Epidermal melanocyte (primary cell): ENCODE measurements at regions not wholly inside any gene's neighbourhood (a gene's known extent, or its start where the extent isn't known, plus 50 kb on each side); places are given as distances from the start of the nearest gene placed in this dataset.

ENCODE experiments used
- DNase-seq: peaks from one replicate; pipeline ENCODE4 v3.0.0; 2011; ENCODE audit warnings: low spot score; ENCODE audit not compliant: insufficient read length

DNA sequence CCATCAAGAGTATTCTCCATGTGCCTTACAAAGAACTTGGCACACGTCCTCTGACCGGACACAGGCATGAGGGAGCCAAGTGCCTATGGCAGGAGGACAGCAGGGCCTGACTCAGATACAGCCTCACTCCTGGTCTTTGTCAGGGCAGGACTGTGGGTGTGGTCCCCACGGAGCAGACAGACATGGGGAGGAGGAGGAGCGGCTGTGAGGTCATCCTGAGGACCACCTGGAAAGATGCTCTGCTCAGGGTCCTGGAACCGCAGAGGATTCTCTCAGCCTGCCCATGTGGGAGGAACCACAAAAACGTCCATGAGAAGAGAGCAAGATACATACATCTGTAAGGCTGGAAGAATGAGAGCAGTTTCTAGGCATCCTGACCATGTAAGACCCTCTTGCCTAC, 576.3 kb downstream of the BRD1 start:
- DNase-seq, result no peak

DNA sequence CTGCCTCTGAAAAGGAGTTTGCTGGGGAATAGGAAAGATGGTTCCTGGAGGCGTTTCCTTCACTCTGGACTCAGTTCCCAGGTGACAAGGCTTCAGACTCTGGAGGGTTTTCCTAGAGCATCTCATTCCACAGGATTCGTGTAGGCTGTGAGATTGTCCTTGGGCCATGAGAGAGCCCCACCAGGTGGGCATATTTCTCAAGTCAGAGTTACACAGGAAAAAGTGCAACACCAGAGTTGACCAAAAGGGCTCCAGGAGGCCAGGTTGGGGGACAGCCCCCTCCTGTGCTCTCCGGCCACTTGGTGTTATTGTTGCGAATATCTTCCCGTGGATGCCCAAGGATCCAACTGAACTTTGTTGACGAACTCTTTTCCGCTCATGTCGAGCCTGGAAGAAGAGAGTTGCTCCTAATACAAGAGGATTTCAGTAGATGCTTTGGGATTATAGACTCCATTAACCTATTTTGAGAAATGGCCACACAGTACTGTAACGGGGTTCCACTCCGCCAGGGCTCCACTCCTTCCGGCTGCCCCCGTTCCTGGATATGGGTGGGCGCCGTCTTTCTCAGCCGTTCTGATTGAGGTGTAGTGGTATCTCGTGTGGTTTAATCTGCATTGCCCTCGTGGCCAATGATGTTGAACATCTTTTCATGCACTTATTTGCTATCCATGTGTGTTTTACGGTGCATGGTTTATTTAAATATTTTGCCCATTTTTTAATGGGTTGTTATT, 580.3 kb downstream of the BRD1 start:
- no peak for DNase-seq

DNA sequence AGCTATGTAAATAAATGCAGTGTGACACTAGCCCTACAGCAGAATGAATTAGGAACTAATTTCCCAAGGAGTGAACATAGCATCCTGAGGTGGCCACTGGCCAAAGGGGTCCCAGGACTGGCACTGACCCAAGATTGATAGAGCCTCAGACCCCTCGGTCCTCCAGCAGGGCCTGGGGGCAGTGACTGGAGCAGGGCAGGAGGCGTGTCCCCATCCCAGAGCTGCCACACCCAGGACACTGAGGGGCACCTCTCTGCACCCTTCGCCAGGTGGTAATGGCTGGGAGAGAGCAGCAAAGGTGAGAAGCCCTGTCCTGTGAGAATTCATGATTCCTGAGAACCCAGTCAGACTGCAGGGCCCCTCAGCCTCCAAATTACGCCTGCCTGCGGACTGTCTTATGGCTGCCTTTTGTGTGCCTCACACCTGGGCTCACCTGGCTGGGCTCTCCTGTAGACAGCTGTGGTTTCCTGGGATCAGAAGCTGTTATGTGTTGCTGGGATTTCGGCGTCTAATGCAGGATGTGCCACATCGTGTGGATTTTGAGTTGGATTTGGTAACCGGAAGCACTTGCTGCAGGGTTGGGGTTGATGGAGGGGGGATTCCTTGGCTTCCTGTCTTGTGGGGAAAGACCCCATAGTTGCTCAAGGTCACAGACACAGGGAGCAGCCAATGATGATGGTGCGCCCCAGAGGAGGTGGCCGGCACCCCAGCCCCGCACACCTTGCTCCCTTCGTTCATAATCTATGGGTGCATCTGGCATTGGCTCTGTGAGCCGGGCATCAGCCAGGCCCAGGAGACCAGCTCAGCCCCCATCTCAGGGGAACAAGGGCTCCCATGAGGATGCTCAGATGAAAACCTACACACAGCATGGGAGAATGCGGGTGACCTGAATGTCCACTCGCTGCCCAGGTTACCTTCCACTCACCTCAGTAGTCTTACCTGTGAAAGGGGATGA, 582.9 kb downstream of the BRD1 start:
- no peak for DNase-seq

DNA sequence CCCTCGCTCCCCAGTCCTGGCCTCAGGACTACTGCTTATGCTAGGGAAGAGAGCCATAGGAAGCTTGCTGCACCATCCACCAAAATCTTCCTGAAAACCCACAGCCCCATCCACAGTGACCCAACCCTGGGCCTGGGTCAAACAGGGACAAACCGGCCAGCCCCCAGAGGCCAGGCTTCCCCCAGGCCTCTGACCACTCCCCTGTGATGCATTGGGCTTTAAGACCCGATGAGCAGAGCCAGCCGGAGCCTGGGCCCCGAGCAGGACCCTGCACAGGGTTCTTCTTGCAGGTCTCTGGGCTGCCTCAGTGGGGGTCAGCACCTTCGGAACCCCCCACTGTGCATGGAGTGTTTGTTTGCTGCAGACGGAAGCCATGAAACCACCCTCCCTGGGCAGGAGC, 583.7 kb downstream of the BRD1 start:
- DNase-seq, result no peak

DNA sequence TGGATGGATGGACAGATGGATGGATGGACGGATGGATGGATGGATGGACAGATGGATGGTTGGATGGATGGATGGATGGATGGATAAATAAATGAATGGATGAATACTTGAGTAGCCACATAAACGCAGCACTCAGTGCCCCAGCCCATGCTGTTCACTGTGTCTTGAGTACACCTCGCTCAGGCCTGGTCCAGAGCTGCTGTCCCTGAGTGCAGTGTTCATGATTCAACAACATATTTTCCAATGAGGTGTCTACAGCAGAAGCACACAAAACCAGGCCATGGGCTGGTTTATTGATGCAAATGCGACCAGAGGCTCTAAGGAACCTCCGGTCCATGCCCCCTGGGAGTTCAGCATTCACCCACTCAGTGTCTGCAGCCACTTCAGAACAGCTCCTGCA, 584.3 kb downstream of the BRD1 start:
- no peak for DNase-seq

DNA sequence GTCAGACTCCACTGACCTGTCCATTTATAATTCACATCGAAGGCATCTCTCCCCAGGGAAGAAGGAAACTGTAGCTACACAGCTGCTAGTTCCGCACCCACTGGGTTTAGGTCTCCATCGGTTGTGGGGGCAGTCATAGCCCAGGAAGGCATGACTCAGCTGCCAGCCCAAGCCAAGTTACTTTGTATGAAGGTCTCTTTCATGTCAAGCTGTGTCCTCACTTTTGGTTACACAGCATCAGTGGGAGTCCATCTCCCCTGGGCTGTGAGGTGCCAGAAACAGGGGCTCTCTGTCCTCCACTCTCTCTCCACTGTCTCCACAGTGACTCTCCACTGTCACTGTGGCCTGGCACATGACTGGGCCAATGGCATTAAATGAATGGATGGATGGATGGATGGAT, 585.2 kb downstream of the BRD1 start:
- no peak for DNase-seq

DNA sequence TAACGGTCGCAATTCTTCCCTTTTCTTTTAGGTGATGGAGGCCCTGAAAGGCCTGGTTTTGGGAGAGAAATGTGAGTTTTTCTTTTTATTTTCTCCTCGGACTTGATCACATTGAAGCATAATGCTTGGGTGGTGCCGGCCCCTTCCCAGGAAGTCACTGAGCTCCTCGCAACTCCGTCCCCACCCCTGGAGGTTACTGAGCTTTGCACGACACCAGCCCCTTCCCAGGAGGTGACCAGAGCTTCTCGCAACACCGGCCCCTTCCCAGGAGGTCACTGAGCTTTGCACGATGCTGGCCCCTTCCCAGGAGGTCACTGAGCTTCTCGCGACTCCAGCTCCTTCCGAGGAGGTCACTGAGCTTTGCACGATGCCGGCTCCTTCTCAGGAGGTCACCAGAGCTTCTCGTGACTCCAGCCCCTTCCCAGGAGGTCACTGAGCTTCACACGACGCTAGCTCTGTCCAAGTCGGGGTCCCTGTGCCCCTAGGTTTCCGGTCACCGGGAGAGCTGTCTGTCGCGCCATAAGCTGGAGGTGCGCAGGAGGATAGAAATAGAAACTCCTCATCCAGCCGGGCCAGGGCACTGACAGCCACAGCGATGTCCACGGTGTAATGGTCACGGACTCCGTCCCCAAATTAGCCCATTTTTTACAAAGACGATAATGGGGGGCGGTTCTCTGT, 586.4 kb downstream of the BRD1 start:
- no peak for DNase-seq

DNA sequence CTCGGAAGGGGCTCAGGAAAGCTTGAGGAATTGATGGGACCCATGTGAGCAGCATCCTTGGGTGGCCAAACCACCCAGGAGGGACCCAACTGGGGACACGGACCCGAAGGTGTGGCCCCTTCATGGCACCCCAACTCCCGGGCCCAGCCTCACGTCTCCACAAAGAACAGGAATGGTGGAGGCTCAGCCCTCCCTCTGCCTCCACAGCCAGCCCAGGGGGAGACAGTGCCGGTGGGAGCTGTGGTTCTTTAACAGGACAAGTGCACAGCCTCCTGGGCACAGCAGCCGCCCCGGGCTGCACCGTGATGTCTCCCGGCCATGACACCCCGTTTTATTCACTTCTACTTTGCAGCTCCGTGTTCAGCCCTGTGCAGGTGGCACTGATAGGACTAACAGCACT, 587.2 kb downstream of the BRD1 start:
- DNase-seq, result no peak

DNA sequence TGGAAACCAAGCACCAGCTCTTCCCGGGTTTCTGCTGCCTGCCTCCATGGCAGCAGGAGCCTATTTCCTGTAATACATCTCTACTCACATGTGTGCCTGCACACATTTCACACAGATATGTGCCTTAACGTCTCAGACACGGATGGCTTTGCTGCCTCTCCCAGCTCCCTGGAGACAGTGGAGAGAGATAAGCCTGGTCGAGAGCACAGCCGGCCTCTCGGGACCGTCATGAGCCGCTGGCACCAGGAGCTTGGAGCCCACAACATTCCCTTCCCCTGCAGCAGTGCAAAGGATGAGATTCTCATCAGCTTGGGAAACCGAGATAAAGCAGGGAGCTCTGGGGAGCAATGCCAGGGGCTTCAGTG, 587.7 kb downstream of the BRD1 start:
- DNase-seq, result no peak

DNA sequence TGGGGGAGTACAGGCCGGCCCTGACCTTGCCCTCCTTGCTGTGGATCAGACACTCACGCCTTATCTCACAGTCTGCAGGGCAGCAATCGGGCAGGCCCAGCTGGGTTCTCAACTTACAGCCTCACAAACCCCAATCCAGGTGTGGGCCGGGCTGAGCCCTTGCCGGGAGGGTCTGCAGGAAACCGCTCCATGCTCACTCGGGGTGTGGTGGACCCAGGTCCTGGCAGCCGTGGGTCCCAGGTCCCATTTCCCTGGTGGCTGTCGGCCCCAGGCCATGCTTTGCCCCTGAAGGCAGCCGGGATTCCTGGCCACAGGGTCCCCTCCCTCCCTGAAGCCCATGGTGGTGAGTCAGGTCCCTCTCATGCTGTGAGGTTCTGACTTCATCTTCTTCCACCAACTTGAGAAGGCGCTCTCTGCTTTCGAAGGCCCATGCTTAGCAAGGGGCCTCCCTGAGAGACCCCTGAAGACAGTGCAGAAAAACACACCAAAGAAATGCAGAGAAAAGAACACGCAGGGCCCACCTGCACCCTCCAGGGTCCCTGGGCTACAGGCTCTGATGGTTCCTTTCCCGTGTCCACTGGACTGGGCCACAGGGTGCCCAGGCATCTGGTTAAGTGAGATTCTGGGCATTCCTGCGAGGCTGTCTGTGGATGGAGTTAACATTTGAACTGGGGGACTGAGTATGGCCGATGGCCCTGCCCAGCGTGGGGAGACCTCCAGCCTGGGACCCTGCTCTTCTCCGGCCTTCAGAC, 588.2 kb downstream of the BRD1 start:
- DNase-seq, result no peak

DNA sequence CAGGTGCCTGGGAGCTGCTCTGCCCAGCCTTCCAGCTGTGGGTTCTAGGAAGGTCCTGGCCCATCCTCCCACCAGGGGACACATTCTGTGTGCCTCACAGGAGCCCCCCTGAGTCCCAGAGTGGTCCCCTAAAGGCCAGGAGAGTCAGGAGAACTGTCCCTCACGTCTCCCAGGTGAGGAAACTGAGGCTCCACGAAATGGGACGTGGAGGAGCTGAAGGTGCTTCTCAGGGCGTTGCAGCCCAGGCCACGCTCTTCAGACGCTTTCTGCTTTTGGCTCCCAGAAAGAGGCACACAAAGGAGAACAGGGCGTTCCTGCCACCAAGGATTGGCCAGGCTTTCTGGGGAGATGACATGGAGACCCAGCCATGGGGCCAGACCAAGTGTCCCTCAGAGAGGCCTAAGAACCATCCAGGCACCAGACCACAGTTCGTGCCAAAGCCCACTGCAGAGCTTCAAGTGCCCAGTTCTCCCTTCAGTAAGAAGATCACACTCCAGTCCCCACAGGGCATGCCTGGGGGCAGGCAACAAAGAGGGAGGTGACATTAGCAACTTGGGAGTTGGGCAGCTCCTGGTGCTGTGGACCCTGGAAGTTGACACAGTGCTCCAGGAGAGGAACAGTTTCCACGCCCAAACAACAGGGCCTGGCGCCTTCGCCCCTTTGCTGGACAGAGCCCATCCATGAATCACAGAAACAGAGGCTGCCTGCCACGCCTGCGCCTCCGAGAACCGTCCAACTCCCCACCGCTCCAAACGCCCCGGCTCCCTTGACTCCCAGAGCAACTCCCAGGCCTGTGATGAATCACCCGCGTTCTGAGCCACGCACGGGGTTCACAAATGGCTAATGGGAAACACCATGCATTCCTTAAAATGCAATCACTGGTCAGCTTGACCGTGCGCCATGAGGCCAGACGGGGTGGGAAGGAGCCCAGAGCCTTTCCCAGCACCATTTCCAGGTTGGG, 589.2 kb downstream of the BRD1 start:
- no peak for DNase-seq

DNA sequence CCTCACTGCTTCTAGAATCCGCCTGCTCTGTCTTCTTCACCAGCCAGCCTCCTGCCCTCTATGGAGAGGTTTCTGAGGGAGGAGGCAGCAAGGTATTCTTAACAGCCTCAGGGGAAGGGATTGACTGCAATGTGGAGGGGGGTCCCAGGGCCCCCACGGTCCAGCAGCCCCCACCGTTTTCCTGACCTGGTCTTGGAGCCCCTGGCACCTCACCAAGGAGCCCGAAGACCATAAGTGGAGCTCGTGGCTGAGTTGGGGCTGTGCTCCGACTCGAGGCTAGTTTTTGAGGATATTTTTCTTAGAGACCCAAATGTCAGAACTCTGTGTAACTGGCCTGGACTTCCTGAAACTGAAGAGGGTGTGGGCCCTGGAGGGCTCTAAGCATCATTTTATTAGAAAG, 590.0 kb downstream of the BRD1 start:
- DNase-seq, result no peak

DNA sequence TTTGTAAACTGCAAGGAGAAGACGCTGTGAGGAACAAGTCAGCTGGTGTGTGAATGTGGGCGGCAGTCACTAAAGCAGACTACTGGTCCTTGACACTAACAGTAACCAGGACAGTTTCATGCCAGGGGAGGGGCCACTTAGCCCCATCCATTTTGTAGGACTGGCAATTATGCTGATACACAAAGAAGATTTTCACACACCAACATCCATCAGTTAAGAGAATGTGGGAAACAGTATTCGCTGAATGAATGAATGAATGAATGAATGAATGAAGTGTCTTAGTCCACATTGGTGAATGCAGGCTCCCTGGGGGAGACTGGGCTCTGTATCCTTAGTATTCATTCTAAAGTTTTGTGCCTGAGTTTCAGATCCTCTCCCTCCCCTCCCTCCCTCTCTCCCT, 590.4 kb downstream of the BRD1 start:
- DNase-seq, result no peak

DNA sequence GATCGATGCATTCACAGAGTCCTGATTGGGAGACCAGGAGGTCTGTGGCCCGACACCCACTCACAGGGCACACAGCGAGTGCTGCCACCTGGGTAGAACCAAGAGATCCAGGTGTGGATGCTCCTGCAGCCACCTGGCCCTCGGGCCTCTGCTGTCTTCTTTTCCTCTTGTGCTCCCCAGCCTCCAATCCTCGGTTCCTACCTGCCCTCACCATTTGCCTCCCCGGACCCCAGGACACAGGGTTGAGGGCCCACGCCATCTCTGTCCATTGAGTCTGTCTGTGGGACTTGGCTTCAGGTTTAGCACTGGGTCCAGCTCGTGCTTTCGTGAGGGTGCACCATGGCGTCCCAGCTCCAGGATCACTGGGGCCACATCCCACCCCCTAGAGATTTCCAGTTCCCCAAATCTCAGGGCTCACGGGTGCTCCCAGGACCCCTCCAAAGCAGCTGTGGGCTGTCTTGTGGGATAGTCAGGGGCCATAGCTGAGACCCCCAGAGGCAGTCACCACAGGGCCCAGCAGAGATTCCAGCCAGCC, 591.1 kb downstream of the BRD1 start:
- DNase-seq, result no peak

DNA sequence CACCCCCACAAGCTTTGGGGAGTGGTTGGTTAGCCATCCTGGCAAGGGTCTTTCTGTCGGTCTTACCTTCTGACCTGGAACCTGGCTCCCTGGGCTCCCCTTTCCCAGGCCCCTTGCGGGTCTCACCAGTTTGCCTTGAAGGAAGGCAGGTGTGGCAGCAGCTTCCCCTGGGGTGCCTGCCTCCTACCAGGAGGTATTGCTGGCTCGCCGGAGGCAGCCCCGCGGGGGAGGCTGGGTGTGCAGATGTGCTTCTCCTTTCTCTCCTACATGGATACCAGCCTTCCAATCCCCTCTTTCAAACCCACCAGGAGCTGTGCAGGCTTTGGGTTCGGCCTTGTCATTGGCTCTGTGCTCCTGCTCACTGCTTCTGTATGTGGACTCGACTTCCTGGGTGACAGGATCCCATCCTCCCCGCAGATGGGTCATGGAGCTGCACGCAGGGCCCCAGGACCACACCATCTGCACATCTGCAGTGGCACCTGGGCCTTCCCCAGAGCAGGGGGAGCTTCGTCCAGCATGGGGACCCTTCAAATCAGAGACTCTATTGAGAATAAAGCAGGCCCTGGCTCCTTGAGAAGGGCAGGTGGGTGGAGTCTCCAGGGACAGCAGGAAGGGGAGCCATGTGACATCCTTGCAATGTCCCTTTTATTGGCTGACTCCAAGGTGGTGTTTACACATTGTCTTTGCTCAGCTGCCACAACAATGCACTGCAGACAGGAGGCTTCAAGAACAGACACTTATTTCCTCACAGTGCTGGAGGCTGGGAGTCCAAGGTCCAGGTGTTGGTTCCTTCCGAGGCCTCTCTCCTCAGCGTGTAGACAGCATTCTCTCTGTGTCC, 592.0 kb downstream of the BRD1 start:
- DNase-seq, result no peak

DNA sequence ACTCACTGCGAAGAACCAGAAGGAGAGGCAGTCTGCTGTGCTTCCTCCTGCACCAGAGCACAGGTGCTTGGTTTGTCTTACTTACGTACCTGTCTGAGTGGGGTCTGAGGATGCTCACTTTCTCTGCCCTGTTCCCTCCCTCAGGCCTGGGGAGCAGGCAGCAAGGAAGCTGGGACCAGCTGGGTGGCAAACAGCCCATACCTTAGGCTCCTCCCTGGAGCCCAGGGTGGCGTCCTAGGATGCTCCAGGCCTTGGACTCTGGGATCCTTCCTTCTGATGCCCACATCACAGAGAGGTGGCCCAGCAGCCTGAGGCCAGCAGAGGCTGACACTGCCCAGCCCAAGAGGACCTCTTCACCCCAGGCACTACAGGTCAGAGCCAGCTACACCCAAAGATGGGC, 593.2 kb downstream of the BRD1 start:
- DNase-seq, result no peak

DNA sequence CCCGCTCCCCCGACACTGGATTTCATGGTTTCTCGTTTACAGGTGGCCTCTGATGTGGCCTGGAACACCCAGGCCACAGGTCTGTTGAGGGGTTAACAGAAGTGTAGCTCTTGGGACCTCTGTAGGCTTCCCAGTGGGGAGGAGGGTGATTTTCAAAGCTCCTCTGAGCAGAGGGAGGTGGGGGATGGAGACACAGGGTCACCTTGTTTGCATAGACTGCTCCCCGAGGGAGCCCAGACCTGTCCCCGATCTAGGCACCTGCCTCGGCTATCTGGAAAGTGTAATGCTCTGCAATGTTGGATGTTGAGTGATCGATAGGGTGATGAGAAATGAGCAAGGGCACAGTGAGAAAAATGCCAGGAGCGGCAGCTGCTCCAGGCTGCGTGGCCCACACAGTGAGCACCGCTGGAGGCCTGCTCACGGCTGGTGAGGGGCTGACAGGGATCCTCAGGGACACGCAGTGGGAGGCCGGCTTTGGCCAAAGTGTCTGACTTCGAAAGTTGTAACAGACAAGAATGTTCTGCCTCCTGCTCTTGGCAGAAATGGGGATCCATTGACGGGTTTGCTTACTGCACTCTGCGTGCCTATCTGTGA, 594.1 kb downstream of the BRD1 start:
- no peak for DNase-seq

DNA sequence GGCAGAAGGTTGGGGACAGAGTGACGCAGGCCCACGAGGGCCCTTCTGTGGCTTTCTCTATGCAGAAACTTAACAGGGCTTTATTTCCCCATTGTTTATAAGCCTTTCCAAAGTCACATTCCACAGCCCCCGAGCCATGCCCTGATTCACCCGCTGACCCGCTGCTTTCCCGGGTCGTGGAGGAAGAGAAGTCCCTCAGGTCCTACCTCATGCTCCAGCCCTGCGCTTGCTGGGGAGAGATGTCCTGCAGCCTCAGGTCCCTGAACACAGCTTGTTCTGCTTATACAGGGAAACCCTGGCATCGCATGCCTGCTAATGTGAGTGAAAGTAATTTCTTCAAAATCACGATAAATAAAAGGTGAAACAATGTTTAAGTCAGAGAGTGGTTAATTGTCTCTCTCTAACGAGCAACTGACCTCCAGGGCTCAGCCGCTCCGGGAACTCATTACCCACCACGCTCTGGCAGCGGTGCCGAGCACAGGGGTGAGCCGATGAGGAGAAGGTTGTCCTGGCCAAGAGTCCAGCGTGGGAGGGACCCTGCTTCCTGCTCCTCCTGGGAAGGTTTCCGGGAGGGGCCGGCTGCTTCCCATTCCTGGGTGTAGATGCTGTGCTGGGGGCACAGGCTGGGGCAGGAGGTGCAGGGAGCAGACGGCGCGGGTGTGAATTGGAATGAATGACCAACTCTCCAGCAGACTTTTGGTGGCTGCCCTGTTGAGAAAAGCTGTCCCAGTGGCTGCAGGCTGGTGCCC, 595.2 kb downstream of the BRD1 start:
- no peak for DNase-seq
